ENCODE measurements at regions not wholly inside any gene's neighbourhood (a gene's known extent, or its start where the extent isn't known, plus 50 kb on each side); places are given as distances from the start of the nearest gene placed in this dataset.

GRCh38 chrX:117752745-117753144 is 363.9 kb downstream of the KLHL13 start:
- TF ChIP-seq EP300 (IDR thresholded peaks at IDR 0.05) (no peak), CTCF (IDR thresholded peaks at IDR 0.05) (no peak), POLR2A (IDR thresholded peaks at IDR 0.05) (no peak), POLR2AphosphoS5 (IDR thresholded peaks at IDR 0.05) (no peak)

Measured in stomach (tissue), 4 donors.